ENCODE measurements at regions not wholly inside any gene's neighbourhood (a gene's known extent, or its start where the extent isn't known, plus 50 kb on each side); places are given as distances from the start of the nearest gene placed in this dataset.
"Not testable (repeated sequence)": the region's sequence is repeated elsewhere in the genome, so short reads cannot be mapped to it uniquely, and the experiment has no call there.

DNA sequence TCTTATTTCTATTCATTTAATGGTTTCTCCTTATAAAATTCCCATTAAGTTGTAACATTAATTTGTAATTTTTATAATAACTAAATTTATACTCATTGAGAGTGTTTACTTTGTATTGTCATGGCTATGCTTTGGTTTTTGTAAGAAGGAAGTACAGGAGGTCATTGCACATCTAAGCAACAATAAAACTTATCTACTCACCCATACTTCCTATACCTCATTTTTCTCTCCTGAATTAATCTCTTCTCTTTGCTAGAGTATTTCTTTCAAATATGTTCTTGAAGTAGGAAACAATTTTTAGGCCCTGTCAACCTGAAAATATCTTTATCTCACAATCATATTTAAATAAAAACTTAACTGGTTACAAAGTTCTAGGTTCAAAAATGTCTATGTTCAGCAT is 95.4 kb upstream of the WDR11 start:
- DNase-seq (ENCODE audit: low spot score), result no peak

DNA sequence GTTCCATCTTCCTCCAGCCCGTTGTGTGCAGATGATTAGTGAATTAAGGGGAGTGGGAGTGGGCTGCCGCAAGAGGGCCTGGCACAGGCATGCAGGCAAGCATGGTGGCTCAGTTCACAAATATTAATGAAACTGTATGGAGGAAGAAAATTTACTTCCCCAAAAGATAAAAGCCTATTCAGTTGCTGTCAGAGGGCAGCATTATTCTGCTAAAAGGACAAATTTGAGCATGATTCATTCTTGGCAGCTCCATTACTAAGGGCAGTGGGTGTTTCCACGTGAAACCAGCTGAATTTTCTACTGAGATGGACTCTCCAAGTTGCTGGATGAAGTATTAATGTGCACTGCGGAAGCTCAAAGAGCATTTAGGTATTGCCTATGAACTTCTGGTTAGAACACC is 90.9 kb upstream of the WDR11 start:
- no peak for DNase-seq (ENCODE audit: low spot score)

DNA sequence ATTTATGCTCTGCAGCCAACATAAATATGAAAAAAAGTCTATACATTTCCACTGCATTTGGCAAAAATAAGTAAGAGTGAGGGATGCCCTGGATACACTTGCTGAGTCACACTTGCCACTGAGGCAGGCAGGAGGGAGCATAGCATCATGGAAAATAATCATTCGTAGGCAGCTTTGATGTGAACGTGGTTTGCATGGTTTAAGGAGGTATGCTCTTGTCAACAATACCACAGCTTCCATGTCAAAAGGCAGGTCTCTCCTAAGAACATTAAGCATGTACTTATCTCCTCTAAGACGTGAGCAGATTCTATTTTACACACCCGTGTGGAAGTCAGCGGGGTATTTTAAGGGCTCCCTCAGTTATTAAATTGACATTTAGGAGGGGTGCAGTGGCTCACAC is 89.2 kb upstream of the WDR11 start:
- no peak for DNase-seq (ENCODE audit: low spot score)

DNA sequence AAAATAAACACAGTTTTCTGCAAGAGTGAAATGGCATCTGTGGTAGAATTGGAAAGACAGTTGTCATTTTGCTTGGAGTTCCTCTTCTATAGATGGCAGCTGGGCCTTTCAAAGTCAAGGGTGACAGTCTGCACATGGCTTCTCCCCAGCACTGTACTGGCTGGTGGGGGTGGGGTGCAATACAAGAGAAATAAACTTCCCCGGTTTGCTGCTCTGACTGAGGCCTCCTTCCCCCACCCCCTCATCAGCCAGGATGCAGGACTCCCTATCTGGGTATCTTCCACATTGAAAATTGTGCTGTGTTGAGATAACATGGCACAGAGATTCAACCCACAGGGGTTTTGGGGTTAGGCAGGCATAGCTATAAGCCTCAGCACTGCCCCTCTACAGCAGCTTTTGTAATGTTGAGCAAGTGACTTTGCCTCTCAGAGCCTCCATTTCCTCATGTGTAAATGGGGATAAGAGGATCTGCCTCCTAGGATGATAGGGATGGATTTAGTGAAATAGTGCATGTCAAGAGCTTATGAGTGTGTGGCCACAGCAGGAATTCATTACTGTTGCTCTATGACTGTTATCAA is 85.8 kb upstream of the WDR11 start:
- no peak for DNase-seq (ENCODE audit: low spot score)

DNA sequence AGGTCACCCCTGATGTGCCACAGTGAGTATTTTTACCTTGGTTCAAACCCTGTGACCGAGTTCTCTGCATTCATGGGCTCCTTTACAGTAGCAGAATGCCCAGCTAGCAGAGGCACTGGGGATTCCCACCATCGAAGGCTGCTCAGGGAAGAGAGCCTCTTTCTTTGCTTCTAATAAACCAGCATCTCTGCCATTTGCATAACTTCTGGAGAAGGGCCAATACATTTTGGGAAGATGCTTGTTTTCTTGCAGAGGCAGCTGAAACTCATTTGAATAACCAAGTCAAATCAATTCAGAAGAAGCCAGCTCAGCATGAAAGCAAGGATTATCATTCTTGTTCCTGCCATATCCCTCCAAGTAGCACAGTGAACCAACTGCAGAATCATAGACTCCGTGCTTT is 82.9 kb upstream of the WDR11 start:
- no peak for DNase-seq (ENCODE audit: low spot score)

DNA sequence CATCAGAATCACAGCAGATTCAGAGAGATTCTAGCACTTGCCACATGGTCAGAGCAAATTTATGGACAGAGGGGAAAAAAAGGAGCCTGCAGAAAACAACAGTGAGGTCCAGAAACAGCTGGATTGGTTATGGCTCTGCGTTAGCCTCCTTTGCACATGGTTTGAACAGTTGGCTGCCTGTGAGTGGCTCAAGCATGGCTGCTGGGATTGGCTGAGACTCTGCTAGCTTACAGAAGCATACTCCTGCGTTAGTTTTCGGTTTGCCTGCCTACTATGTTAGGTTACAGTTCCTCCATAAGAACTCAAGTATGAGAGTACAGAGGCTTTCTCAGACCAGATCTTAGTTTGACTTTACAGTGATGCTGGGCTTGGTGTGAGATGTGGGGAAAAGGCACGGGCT is 80.7 kb upstream of the WDR11 start:
- no peak for DNase-seq (ENCODE audit: low spot score)

DNA sequence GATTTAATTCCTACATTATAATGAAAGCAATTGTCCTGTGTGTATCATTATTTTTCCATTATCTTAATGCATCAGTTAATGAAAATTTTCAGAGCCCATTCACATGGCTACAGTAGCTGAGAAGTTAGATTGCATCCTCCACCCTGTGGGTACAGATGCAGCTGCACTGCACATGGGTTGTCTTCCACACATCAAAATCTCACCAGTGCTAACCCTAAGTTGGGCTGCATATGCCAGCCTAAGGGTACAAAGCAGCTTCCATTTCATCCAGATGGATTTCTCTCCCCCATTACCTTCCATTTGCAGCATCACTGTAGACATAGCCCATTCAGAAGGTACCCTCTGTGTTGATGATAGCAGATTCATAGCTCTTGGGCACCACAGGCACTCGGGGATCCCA is 74.7 kb upstream of the WDR11 start:
- DNase-seq (ENCODE audit: low spot score), result no peak

DNA sequence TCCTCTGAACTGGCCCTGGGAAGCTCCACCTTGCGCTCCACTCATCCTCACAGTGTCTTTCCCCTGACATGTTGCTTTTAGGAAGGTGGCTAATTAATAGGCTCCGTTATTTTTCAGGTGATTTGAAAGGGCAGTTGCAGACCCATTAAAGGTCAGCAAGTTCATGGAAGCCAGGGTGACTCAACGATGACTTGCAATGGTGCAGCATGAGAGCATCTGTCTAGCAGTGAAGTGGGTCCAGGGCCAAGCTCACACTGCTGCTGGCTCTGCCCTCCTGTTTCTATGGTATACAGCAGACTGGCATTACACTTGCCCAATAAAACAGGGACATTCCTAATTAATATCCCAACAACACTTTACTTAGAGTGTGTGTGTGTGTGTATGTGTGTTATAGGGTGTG is 68.8 kb upstream of the WDR11 start:
- DNase-seq (ENCODE audit: low spot score), result no peak

DNA sequence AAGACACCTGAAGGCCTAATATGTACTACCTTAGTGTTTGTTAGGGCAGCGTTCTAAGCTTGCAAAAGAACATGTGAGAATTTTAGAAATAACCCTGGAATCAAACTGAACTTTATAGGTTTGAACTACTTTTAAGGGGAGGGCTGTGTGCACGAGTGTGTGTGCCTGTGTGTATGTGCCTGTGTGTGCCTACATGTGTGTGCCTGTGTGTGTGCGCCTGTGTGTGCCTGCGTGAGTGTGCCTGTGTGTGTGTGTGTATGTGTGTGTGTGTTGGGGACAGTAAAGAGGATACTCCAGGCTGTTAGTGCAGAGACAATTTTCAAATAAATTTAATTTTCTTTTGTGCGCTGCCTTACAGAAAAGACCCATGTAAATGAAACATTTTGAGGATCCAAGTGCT is 68.1 kb upstream of the WDR11 start:
- no peak for DNase-seq (ENCODE audit: low spot score)

DNA sequence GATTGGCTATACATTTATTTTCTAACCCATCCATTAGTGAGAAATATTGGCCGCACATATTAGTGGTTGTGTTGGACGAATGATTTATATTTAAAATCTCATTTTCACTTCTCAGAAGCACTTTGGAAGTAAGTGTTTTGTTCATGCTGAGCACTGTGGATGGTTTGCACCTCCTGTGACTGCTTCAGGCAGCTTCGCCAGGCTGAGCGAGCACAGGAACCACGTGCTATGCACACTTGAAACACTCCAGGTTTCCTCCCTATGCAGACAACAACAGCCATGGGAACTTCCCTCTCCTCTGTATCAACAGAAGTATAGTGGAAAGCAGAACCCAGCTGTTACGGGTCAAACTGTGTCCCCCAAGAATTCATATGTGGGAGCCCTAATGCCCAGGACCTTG is 67.3 kb upstream of the WDR11 start:
- DNase-seq (ENCODE audit: low spot score), result no peak

DNA sequence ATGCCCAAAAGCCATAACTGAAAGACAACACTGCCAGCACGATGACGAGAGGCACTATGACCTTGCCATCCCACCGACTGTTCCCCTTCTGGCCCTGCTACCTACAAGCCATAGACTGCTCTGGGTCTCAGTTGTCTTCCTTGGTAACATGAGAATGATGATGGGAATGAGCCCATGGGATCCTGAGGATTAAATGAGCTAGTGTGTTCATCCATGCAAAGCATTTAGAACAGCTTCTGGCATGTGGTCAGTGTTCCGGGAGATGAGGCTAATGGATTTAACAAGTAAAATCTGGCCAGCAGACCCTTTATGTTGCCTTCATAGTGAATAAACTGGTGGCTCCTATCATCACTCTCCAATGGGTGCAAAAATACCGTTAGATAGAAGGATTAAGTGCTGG is 62.4 kb upstream of the WDR11 start:
- DNase-seq (ENCODE audit: low spot score), result no peak

DNA sequence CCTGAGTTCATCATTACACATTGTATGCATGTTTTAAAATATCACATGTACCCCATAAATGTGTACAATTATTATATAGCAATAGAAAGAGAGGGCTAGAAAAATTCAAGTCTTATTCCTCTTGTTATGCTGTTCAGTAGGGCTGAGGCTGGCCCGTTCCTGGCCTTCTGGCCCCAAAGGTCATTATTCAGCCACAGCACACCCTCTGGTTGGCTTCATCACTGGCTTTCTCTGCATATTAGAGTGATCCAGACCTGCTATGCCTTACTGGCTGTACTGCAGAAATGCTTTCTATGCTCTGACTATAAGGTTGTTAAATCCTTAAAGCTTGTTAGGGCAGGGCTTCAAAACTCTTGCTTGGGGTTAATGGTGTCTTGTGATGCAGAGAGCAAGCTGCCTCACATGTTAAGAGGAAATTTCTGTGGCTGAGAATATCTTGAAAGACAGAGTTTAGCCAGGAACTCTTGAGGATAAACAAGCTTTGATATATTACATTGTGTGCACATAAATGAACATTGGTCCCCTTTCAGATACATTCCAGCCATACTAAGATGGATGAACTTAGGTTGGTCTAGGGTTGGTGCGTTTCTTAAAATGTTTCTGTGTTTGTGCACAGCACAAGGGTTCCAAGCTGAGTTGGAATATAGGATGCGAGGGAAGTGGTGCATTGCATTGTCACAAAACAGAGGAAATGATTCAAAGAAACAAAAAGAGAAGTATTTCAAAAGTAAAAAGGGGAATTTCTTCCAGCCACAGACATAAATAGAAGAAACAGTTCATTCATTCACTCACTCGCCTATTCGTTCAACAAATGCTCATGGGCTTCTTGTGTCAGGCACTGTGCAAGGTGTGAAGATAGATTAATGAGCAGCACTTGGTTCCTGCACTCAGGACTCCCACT is 61.6 kb upstream of the WDR11 start:
- no peak for DNase-seq (ENCODE audit: low spot score)

DNA sequence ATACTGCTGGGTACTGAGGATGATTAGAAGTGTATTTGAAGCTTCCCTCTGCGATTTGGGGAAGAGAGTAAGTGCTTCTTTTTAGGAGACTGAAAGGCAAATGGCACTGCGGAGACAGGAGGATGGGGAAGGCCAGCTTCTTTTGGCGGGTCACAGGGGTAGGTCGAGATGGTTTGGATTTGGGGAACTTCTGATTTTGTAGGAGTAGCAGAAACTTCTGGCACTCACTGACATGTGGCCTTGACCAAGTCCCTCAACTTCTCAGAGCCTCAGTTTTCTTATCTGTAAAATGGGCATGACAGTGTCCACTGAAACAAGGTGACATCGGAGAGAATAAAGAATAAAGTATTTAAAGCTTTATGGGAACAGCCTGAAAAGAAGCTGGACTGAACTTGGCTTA is 59.8 kb upstream of the WDR11 start:
- no peak for DNase-seq (ENCODE audit: low spot score)

DNA sequence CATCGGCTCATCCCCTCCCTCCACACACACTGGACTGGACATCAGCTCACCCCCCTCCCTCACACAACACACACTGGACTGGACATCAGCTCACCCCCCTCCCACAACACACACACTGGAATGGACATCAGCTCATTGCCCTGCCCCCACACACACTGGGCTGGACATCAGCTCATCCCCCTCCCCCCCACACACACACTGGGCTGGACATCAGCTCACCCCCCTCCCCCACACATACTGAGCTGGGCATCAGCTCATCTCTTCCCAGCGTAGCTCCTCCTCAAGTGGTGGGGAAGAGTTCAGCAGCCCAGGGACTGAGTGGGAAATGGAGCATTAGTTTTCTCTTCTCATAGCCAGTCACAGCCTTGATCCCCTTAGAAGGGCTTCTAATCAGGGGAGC is 58.1 kb upstream of the WDR11 start:
- no peak for DNase-seq (ENCODE audit: low spot score)

DNA sequence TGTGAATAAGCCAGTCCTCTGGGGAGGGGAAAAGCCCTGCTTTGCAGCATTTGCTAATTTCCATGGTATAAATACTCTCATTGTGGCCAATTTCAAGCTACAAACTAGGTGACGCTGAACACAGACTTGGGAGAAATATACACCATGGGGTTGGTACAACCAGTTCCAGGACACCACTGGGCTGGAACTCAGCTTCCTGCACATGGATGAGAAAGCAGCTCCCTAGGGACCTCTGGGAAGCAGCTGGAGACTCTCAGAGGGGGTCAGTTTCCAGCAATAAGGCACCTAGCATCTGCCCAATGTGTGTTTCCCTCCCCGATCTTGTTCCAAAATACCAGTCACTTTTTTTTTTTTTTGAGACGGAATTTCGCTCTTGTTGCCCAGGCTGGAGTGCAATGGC is 56.8 kb upstream of the WDR11 start:
- DNase-seq (ENCODE audit: low spot score), result no peak

DNA sequence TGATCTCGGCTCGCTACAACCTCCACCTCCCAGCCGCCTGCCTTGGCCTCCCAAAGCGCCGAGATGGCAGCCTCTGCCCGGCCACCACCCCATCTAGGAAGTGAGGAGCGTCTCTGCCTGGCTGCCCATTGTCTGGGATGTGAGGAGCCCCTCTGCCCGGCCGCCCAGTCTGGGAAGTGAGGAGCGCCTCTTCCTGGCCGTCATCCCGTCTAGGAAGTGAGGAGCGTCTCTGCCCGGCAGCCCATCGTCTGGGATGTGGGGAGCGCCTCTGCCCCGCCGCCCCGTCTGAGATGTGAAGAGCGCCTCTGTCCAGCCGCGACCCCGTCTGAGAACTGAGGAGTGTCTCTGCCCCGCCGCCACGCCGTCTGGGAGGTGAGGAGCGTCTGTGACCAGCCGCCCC is 52.9 kb upstream of the WDR11 start:
- not testable (repeated sequence) for DNase-seq (ENCODE audit: low spot score)

DNA sequence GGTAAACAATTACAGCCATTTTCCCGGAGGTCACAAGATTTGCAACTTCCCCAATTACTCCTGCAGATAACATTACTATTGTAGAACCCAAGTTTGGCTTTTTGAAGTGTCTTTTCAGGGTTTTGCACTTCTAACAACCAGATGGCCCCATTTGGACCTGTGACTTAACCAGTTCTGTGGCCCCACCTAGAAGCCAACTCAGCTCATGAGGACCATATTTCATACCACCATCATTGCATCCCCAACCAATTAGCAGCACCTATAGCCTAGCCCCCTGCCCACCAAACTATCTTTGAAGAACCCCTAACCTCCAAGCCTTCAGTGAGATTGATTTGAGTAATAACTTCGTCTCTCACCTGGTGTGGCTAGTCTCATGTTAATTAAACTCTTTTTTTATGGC is 51.3 kb upstream of the WDR11 start:
- no peak for DNase-seq (ENCODE audit: low spot score)

DNA sequence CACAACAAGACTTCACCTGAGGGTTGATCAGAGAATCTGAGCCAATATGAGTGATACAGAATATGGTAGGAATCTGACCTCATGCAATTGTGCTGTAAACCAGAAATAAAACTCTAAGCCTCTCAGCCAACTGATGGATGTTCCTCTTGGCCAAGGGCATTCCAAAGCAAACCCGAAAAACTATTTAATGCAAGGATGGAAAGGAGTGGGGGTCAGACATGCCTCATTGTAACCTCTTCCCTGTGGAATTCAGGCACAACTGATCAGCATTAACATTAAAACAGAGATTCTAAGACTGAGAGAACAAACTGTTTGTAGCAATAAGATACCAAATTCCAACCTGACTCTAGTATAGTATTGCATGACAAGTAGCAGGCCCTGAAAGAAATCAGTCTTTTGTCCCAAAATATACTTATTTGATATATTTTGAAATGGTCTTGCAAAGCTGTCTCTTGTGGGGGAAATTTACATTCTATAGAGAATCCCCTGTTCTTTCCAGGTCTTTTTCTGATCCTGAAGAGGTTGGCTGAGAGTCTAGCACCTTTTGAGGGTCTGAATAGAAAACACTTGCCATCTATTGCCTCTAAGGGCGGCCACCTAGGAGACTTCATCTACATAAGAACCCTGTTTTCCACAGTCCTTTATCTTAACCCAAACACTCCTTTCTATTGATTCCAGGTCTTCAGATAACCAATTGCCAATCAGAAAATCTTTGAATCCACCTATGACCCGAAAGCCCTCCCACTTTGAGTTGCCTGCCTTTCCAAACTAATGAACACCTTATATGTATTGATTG is 50.4 kb upstream of the WDR11 start:
- DNase-seq (ENCODE audit: low spot score), result no peak

All from mucosa of gallbladder (tissue), 1 donor.